GM12878 (cell line): ENCODE measurements at regions not wholly inside any gene's neighbourhood (a gene's known extent, or its start where the extent isn't known, plus 50 kb on each side); places are given as distances from the start of the nearest gene placed in this dataset.
"Not testable (repeated sequence)": the region's sequence is repeated elsewhere in the genome, so short reads cannot be mapped to it uniquely, and the experiment has no call there.

Experiments
- ATAC-seq: fragments of 200-7000 bp; cut with Tn5 transposase; 3 replicates; pipeline ENCODE4 v1.9.1; 2020; ENCODE audit warnings: mild to moderate bottlenecking, moderate library complexity
- BruUV-seq: library from RNA; stranded (reverse); fragments of 400-500 nt; replicated peaks from 2 replicates; lab custom pipeline; 2021; lab: Mats Ljungman, UMichigan
- CTCF ChIA-PET: fragments of 300-600 bp; sonication (Branson Sonifier 250); formaldehyde crosslinking; extraction: SDS; loops from one replicate; lab custom pipeline; 2021; ENCODE audit warnings: inconsistent platforms; lab: Yijun Ruan, JAX
- POLR2A ChIA-PET: fragments of 350-600 bp; formaldehyde crosslinking; extraction: SDS; loops from one replicate; lab custom pipeline; 2021; ENCODE audit warnings: inconsistent platforms; lab: Charles Lee
- RAD21 ChIA-PET: fragments of 300-600 bp; sonication (Branson Sonifier 250); formaldehyde crosslinking; loops from one replicate; lab custom pipeline; 2023; ENCODE audit warnings: antibody characterized with exemption; ENCODE audit not compliant: unreplicated experiment; lab: Charles Lee
- SMC1A ChIA-PET: fragments of 300-600 bp; sonication (Branson Sonifier 250); formaldehyde crosslinking; loops from one replicate; lab custom pipeline; 2023; ENCODE audit not compliant: unreplicated experiment, uncharacterized antibody; lab: Charles Lee
- DNase-seq: peaks from one replicate; pipeline ENCODE4 v3.0.0-alpha.2; 2011; ENCODE audit warnings: low read depth, low spot score
- FAIRE-seq: peaks from 3 replicates; lab custom pipeline; 2011; peaks lifted over from hg19 to GRCh38; lab: Jason Lieb, UNC
- H2AFZ ChIP-seq: 2 replicates; pipeline ENCODE4 v1.6.0; 2011; ENCODE audit warnings: low read depth, low read length, control low read depth; ENCODE audit not compliant: control insufficient read depth
- H3K27ac ChIP-seq: 2 replicates; pipeline ENCODE4 v1.5.1; 2011; ENCODE audit warnings: control low read depth; ENCODE audit not compliant: control insufficient read depth, insufficient read depth
- H3K27me3 ChIP-seq, 2 experiments: replicated peaks in 1 of 2; 2 replicates each; pipeline versions ENCODE4 v1.6.0 to v1.6.1; 2011; ENCODE audit warnings: low read length in 1 of 2; ENCODE audit not compliant: control insufficient read depth in 2 of 2, insufficient read depth in 2 of 2
- H3K36me3 ChIP-seq, 2 experiments: 2 replicates each; pipeline ENCODE4 v1.5.1; 2011; ENCODE audit warnings: low read length in 1 of 2; ENCODE audit not compliant: control insufficient read depth in 2 of 2, insufficient read depth in 2 of 2
- H3K4me1 ChIP-seq: 2 replicates; pipeline ENCODE4 v1.6.1; 2011; ENCODE audit warnings: mild to moderate bottlenecking, low read length, moderate library complexity, mixed read lengths; ENCODE audit not compliant: control insufficient read depth, insufficient read depth
- H3K4me2 ChIP-seq: 2 replicates; pipeline ENCODE4 v1.6.0; 2011; ENCODE audit warnings: control low read depth; ENCODE audit not compliant: control insufficient read depth, insufficient read depth
- H3K4me3 ChIP-seq: fragments of 200-600 bp; sonication (generic); 2 replicates; pipeline ENCODE4 v1.5.1; 2016
- H3K79me2 ChIP-seq: 2 replicates; pipeline ENCODE4 v1.6.0; 2011; ENCODE audit warnings: low read length; ENCODE audit not compliant: control insufficient read depth, insufficient read depth
- H3K9ac ChIP-seq: 2 replicates; pipeline ENCODE4 v1.8.0; 2011; ENCODE audit warnings: low read length, control low read depth, mixed read lengths; ENCODE audit not compliant: control insufficient read depth, insufficient read depth
- H3K9me3 ChIP-seq: replicated peaks from 3 replicates; pipeline ENCODE4 v1.5.1; 2011; ENCODE audit warnings: mild to moderate bottlenecking, low read length; ENCODE audit not compliant: control insufficient read depth, insufficient read depth
- H4K20me1 ChIP-seq: 2 replicates; pipeline ENCODE4 v1.6.0; 2011; ENCODE audit not compliant: control insufficient read depth, insufficient read depth
- WGBS: methylation state at CpG from one replicate; pipeline ENCODE4 v1.1.6; 2016; ENCODE audit warnings: low lambda C conversion rate; ENCODE audit not compliant: insufficient replicate concordance, insufficient coverage; ENCODE audit errors: missing lambda C conversion rate; 5-methylcytosine and 5-hydroxymethylcytosine counted together
- in situ Hi-C: fragments of 300-500 bp; cut with MboI; formaldehyde crosslinking; loops from 9 replicates; pipeline ENCODE4 v1.14.3; 2018; ENCODE audit warnings: mixed read lengths
- intact Hi-C: fragments of 100-400 bp; cut with micrococcal nuclease; formaldehyde crosslinking; loops from one replicate; pipeline ENCODE4 v1.14.2; 2022; ENCODE audit not compliant: unreplicated experiment

DNA sequence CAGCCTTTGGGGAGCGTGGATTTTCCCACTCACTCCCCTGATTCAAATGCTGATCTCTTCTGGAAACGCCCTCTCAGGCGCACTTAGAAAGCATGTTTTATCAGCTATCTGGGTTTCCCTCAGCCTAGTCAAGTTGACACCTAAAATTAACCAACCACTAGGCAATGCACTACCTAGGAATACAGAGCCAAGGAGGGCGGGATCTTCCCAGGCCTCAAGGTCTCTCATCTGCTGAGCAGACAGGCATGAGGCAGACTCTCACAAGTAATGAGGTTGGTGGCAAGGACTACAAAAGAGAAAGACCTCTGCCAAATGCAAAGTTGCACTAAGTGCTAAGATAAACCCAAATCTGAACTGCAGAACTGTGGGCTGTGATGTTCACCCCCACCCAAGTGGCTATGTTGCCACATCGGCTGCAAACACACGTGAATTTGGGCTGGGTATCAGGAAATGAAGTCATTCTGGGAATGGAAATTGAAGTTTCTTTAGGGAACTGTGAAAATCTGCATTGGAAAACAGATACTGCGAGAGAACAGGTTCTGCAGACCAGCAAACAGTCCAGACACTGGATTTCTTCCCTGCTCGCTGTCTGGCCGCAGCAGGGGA, 186.6 kb downstream of the LMLN start:
- H4K20me1 ChIP-seq, H2AFZ ChIP-seq, H3K9me3 ChIP-seq, H3K36me3 ChIP-seq, DNase-seq, FAIRE-seq, H3K4me1 ChIP-seq, in situ Hi-C loops, ATAC-seq, H3K4me2 ChIP-seq, H3K27ac ChIP-seq, H3K4me3 ChIP-seq, RAD21 ChIA-PET, CTCF ChIA-PET, intact Hi-C loops, H3K27me3 ChIP-seq, H3K9ac ChIP-seq, BruUV-seq, H3K79me2 ChIP-seq, POLR2A ChIA-PET, SMC1A ChIA-PET: not testable (repeated sequence)
- WGBS: 22% methylated on average over 8 of the region's 9 CpGs

DNA sequence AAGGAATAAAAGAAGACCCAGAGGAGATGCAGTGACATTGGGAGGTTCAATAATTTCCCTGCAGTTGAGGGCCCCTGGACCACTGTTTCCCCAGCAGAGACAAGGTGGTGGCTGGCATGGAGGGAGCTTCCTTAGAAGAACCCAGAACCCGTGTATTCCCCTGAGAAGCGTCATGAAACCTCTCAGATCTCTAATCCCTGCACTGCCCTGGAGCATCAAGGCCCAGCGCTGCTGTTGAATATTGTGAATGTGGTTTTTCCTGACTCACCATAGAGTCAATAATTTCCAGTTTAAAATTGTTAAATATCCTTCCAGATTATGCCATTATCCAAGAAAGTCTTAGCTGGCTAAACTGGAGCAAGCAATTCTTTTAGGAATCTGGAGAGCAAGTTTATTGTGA, 187.2 kb downstream of the LMLN start:
- CTCF ChIA-PET, H4K20me1 ChIP-seq, H3K9ac ChIP-seq, H3K9me3 ChIP-seq, H3K27me3 ChIP-seq, H3K4me1 ChIP-seq, H3K79me2 ChIP-seq, SMC1A ChIA-PET, BruUV-seq, H2AFZ ChIP-seq, DNase-seq, intact Hi-C loops, H3K4me3 ChIP-seq, RAD21 ChIA-PET, H3K27ac ChIP-seq, FAIRE-seq, H3K36me3 ChIP-seq, in situ Hi-C loops, H3K4me2 ChIP-seq, POLR2A ChIA-PET, ATAC-seq: not testable (repeated sequence)
- 38% methylated on average over 1 of the region's 3 CpGs for WGBS

DNA sequence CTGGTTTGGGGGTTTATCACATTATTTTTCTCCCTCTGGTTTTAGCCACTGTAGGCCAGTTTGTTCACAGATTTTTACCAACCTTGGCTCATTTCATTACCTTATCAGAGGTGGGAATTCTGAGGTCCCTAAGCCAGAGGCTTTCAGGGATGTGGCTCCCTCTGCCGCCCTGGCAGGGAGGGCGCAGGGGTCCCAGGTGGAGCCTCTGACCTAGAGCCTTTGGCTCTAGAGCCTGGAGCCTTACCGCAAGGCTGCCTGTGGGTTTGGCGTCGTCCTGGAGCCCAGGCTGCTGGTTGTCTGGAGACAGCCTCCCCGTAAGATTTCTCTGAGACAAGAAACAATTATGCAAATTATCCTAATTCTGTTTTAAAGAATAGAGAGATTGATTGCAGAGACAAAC, 188.0 kb downstream of the LMLN start:
- H3K36me3 ChIP-seq, FAIRE-seq, H4K20me1 ChIP-seq, in situ Hi-C loops, CTCF ChIA-PET, H3K9ac ChIP-seq, H3K27ac ChIP-seq, BruUV-seq, DNase-seq, H3K4me2 ChIP-seq, H2AFZ ChIP-seq, ATAC-seq, H3K4me3 ChIP-seq, RAD21 ChIA-PET, SMC1A ChIA-PET, H3K4me1 ChIP-seq, H3K9me3 ChIP-seq, POLR2A ChIA-PET, H3K79me2 ChIP-seq, intact Hi-C loops, H3K27me3 ChIP-seq: not testable (repeated sequence)
- WGBS: 43% methylated on average over 6 of the region's 6 CpGs

DNA sequence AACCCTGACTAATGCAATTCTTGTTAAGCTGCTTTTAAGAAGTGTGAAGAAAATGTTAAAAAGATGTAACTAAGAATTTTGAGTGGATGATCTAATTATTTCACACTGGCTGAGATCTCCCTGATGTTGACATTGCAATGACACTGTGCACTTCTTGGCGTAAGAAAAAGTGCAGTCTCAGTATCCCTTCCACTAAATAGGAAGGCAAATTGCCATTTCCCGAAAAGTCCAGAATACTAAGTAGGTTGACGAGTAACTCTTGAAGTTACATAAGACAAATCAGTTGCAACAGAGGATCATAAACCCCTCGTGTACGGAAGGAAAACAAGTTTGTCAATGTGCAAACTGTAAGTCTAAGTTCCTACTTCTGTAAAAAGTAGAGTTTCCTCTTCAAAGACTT, 189.9 kb downstream of the LMLN start:
- H2AFZ ChIP-seq, H3K79me2 ChIP-seq, H3K4me1 ChIP-seq, H3K9me3 ChIP-seq, H3K4me2 ChIP-seq, intact Hi-C loops, SMC1A ChIA-PET, H3K27me3 ChIP-seq, ATAC-seq, H3K36me3 ChIP-seq, DNase-seq, H3K27ac ChIP-seq, RAD21 ChIA-PET, BruUV-seq, CTCF ChIA-PET, H3K4me3 ChIP-seq, FAIRE-seq, H3K9ac ChIP-seq, H4K20me1 ChIP-seq, POLR2A ChIA-PET, in situ Hi-C loops: not testable (repeated sequence)
- 10% methylated on average over 4 of the region's 5 CpGs for WGBS
